GM18907 (cell line): ENCODE measurements at regions not wholly inside any gene's neighbourhood (a gene's known extent, or its start where the extent isn't known, plus 50 kb on each side); places are given as distances from the start of the nearest gene placed in this dataset.

Experiments
- ATAC-seq: cut with Tn5 transposase; IDR thresholded peaks from one replicate; pipeline ENCODE4 v1.9.1; 2021; ENCODE audit warnings: mild to moderate bottlenecking, moderate library complexity; ENCODE audit not compliant: unreplicated experiment

DNA sequence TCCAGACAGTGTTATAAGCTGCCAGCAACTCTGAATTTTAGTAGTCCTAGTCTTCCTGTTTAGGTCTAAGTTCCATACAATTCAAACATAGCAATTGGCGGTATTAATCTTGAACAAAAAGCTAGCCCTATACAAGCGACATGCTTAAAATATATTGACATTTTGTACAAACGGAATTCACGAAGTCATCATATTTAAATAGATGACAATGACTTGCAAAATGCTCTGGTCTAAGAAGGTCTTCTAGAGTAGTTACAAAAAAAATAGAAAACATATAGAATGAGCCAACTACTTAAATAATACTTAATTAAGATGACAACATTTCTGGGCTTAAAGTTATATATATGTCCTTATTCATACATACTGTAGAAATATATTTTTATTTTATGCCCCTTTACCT, 446.6 kb downstream of the ANKRD7 start:
- no peak for ATAC-seq

DNA sequence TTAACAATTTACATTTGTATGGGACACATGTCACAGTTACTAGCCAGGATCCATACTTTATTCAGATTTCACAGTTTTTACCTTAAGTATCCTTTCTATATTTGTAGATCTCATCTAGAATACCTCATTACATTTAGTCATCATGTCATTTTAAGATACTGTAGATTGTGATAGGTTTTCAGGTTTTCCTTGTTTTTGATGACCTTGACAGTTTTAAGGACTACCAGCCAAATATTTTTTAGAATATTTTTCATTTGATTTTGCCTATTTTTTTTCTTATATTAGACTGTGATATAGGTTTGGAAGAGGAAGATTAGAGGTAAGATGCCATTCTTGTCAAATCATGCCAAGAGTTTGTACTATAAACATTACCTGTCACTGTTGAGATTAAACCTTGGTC, 460.3 kb downstream of the ANKRD7 start:
- ATAC-seq, result no peak

DNA sequence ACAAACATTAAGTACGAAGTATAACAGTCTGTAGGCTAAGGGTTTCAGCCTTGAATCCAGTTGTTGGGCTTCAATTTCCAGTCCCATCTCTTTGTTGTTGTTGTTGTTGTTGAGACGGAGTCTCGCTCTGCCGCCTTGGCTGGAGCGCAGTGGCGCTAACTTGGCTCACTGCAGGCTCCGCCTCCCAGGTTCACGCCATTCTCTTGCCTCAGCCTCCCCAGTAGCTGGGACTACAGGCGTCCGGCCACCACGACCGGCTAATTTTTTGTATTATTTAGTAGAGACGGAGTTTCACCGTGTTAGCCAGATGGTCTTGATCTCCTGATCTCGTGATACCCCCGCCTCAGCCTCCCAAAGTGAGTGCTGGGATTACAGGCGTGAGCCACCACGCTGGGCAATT, 464.9 kb downstream of the ANKRD7 start:
- ATAC-seq, result no peak

DNA sequence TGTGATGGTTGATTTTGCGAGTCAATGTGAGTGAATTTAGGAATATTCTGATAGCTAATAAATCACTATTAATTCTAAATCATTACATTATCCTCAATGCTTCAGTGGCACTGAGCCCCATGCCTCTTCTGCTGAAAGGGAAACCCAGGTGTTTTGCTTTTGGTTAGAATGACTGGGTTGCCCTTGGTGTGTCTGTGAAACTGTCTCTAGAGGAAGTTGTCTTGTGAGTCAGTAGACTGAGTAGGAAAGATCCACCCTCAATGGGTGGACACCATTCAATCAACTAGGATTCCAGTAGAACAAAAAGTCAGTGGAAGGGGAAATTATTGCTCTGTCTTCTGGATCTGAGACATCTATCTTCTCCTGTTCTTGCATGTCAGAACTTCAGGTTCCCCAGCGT, 472.4 kb downstream of the ANKRD7 start:
- no peak for ATAC-seq

DNA sequence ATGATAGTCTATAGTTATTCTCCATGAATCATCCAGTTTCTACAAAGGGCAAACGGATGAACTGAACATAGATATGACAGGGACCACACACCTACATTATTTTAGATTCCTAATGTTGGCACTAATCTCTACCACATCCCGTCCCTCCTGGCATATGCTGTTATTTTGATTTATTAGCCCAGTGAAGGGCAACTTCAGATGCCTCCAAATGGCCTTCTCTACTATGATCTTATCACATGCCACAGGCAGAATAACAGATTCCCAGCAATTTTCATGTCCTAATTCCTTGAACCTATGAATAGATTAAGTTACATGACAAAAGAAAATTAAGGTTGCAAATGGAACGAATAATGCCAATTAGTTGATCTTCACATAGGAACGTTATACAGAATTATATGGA, 474.7 kb downstream of the ANKRD7 start:
- ATAC-seq, result no peak

DNA sequence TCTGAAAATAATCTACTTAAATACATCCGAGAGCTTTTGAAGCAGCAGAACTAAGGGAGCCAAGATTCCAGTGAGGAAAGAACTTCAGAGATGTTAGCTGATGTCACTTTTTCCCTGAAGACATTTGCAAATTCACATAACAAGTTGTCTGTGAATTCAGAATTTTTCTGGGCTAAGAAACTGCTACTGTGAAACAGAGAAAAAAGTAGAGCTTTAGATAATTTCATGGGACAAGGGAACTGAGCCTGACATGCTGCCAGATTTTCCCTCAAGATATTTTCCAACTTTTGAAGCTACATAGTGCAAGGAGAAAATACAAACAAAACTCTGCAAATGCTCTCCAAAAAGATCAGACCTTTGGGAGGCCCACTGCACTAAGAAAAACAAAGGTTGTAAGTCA, 484.2 kb downstream of the ANKRD7 start:
- ATAC-seq, result no peak

DNA sequence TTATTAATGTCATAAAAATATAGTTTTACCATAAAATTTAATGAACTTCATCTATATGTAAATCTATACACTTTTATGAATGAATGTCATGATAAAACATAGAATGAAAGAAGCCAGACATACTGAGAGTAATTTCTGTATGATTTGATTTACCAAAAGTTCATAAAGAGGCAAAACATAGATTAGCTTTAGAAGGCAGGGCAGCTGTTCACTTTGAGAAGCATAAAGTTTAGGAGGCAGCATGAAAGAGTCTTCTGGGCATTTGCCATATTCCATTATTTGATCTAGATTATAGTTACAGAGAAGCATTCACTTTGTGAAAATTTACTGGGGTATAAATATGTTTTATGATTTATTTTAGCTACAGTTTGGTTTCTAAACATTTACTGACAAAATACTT, 487.2 kb downstream of the ANKRD7 start:
- ATAC-seq, result no peak

DNA sequence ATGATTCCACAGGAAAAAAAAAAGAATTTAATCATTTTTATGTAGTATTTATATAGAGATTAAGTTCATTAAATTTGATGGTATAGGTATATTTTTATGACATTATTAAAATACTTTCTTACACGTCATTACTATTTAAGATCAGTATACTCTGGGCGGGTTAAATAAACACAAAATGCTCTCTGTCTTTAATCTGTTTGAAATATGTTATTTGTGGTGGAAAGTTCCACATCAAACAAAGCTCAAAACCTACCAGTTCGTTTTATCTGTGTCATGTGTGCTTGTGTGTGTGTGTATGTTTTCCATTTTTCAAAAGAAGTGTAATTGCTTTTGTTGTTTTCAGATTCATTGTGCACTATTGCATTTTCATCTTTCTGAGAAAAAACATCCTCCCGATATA, 488.5 kb downstream of the ANKRD7 start:
- ATAC-seq, result no peak

DNA sequence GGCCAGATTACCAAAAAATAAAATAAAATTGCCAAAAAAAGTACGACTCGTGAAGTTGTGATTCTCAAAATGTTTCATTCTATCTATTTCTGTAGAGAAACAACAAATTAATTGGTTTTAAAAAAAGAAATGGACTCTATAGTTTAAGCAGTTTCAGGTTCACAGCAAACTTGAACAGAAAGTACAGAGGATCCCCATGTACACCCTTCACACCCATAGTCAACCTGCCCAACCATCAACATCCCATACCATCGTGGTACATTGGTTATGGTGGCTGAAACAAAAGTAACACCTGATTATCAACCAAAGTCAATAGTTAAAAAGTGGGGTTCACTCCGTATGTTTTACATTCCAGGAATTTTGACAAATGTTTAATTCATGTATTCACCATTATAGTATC, 496.1 kb downstream of the ANKRD7 start:
- ATAC-seq, result no peak

DNA sequence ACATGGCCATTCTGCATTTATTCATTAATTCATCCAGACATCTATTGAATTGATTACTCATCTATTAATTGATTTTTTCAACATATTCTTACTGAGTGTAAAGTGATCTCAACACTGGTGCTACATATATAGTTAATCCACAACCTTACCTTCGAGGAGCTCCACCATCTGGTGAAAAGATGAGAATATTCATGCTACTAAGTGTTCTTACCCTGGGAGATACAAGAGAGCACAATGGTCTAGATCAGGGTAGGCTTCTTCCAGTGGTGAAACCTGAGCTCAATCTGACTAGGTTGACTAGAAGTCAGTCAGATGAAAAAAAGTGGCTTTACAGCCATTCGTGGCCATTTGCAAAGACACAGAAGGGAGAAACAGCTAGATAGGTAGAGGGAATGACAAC, 507.4 kb downstream of the ANKRD7 start:
- no peak for ATAC-seq

DNA sequence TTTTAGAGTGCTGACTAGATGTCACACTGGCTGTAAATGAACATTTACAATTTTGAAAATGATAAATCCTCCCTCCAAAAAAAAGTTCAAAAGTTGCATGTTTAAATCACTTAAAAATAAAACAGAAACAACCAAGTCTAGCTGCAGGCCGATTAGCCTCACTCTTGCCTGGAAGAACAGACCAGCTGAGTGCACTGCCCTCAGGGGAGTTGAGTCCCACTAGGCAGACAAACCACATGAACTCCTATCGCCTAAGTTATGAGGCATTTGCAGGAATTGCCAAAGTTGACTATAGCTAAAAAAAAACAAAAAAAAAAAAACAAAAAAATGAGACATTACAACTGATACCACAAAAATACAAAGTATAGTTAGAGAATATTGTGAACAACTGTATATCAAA, 510.0 kb downstream of the ANKRD7 start:
- no peak for ATAC-seq

DNA sequence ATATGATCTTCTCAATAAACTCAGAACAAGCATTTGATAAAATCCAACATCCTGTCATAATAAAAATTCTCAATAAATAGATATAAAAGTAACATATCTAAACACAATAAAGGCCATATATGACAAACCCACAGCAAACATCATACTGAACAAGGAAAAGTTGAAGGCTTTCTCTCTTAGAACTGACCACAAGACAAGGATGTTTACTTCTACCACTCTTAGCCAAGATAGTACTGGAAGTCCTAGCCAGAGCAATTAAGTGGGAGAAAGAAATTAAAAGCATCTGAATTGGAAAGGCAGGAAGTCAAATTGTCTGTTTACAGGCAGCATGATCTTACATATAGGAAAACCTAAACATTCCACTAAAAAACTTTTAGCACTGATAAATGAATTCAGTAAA, 510.9 kb downstream of the ANKRD7 start:
- ATAC-seq, result no peak

DNA sequence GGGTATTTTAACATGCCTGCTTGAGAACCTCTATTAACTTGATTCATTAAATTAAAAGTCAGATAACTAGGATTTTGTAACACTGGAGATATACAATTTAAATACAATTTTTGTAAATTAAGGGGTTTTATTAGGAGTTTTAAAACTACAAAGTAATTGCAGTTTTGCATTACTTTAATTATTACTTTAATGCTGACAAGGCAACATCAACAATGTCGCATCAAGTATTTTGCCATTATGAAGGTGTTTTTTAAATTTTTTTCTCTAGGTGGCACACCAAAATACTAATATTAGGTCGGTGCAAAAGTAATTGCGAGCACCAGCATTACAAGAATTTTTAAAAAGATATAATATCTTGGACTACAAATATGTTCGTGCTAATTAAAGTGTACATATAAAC, 513.4 kb downstream of the ANKRD7 start:
- no peak for ATAC-seq

DNA sequence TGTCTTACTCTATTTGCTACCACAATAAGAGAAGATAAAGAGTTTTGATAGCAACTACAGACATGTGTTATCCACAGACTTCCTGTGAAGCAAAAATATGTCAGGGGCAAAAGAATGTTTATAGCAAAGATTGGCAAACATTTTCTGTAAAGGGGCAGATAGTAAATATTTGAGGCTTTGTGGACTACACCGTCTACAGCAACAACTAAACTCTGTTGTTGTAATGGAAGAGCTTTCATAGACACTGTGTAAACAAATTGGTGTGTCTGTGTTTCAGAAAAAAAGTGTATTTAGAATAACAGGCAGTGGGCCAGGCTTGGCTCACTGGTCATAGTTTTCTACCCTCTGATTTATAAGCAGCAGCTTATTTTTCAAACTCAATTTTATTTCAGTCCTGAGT, 521.4 kb downstream of the ANKRD7 start:
- ATAC-seq, result no peak

DNA sequence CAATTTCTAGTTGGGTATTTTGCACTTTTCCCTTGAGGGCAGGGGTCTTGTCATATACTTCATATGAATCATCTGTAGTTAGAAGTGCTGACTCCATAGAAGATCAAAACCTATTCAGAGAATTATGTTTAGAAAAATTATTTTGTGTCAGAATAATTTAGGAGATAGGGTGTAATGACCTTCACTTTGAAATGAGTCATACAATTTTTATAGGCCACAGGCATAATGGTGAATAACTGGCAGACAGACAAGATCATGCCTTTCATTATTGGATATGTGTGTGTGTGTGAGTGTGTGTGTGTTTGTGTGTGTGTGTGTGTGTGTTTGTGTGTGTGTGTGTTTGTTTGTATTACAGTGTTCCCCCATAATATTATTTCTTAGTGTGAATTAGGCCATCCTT, 523.0 kb downstream of the ANKRD7 start:
- no peak for ATAC-seq

DNA sequence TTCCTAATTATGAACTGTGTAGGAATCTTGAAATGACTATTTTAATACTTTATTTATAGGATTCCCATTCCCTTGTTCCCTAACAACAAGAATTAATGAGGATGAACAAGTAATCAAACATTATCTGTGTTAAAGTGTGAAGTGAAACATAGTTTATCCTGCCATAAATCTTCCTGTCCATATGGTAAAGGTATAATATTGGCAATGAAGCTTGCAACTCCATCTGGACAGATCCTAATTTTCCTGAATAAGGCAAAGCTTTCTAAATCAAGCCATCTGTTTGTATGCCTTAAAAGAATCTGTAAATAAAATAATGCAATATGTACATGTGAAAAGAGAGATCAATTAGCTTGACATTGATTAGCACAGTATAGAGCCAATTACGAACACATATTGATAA, 529.0 kb downstream of the ANKRD7 start:
- no peak for ATAC-seq

DNA sequence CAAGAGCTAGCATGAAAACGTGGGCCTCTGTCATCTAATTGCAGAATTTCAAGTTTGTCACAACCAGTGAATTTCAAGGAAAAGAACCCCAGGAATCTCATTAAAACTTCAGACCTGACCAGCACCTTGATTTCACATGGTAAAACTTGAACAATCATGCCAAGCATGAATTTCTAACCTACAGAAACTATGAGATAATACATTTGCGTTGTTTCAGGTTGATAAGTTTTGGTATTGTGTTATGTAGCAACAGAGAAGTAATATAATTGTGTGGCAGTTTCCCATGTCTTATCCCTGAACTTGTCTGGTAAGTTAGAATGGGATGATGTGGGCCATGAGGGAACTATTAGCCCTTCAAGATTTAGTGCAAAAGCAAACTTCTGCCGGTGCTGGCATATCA, 530.1 kb downstream of the ANKRD7 start:
- no peak for ATAC-seq

DNA sequence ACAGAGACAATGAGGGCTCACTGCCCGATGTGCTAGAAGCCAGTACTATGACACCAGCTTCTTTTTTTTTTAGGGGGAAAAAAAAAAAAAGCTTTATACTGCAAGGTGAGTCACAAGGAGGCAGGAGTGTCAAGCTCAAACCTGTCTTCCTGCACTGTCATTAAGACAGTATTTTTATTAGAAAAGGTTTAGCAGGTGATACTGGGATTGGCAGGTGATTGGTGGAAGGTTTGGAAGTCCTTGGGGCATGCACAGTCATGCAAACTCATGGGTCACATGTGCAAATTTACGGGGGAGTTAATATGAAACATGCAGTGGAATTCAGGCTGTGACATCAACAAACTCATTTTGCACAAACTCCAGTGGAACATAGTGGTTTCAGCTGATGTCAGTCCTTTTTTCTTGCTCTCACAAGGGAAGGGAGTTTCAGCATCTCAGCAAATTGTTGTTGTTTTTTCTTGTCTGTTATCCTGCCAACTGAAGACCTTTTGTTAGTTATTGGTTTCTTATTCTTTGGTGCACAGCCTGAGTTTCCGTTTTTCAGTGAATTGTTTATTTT, 530.6 kb downstream of the ANKRD7 start:
- ATAC-seq, result no peak

DNA sequence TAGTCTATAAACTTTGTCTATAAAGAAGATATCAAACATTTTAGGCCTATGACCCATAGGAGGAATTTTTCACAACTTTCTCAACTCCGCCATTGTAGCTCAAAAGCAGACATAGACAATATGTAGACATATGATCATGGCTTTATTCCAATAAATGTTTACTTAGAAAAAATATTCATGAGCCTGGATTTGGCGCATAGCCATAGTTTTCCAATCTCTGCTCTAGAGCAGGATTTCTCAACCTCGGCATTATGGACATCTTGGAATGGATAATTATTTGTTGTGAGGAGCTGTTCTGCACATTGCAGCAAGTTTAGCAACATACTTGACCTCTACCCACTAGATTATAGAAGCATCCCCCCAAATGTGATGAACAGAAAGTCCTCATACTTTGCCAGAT, 532.6 kb downstream of the ANKRD7 start:
- ATAC-seq, result no peak

DNA sequence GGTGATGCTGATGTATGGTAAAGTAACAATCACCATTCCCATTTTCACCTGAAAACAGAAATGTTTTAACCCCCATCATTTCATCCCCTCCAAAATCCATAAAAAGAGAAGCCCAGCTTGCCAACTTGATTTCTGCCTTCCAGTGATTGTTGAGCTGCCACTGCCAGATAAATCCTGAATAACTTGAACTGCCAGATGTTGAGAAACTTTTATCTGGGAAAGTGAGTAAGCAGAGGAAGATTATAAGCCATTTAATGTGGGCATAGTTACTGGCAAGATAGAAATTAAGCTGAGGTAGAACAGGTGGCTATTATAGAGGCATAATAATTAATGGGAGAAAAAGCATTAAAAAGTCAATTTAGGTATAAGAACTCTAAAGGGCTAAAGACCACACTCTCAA, 534.1 kb downstream of the ANKRD7 start:
- ATAC-seq, result no peak

DNA sequence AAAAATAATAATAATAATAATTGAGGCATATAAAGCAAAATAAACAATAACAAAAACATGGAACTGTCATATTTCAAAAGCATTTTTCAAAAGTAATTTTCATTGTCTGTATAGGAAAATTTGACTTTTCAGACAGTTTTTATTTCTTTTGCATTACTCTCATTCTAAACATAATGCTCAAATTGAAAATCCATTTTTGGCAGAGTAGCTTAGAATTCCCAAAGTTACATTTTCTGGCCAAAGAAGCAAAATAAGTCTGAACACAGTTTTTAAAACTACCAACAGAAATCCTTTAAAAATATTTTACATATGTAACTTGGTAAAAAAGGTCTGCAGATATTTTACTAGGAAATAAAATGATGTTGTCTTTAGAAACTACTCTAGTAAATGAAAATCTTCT, 535.4 kb downstream of the ANKRD7 start:
- ATAC-seq, result no peak

DNA sequence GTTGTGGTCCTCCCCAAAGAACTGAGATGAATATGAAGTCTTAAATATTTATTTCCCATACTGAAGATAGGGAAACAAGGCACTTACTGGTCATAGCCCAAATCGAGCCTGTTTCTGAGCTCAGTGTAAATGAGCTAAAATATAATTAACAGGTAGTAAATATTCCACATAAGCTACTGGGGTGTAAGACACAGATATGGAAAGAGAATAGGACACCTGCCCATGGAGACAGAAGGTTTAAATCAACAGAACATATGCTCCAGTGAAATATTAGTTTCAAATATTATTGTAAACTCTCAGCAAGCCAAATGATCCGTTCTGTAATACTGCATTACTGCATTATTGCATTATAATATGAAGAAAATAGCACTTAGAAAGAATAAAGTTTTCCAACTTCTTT, 537.9 kb downstream of the ANKRD7 start:
- no peak for ATAC-seq

DNA sequence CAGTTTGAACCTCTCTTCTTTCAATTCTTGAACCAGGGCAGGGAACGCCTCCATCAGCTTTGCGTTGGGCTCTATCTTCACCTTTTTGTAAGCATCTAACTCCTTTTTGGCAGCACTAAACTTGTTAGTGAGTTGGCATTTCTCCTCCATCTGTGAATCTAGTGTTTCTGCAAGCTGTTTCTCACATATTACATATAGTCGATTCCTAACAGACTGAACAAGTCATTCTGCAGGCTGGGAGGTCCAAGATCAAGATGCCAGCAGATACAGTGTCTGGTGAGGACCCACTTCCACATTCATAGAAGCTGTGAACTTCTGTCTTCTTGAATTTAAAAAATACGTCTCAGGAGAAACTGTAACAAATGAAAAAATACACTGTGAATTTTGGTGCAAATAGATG, 539.7 kb downstream of the ANKRD7 start:
- no peak for ATAC-seq

DNA sequence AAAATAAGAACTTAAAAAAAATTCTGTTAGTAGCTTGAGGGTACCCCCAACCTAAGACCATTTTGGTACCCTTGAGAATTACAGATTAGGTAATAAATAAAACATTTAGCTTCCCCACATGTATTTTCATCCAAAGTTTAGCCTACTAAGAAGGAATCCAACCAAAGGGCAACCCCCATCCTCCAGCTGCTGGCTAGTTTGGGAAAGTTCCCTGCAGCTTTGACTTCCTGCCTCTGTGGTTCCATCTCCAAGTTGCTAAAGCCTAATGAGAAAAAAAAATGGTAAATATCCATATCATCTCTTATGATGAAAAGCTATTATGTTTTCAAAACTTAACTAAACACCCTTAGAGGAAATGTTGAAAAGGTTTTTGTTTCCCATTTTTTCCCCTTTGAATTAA, 547.2 kb downstream of the ANKRD7 start:
- ATAC-seq, result no peak
